HL-60 (cell line): ENCODE measurements at regions not wholly inside any gene's neighbourhood (a gene's known extent, or its start where the extent isn't known, plus 50 kb on each side); places are given as distances from the start of the nearest gene placed in this dataset.

Experiments
- CTCF ChIP-seq: IDR thresholded peaks from one replicate; pipeline ENCODE4 v1.5.1; 2011; ENCODE audit warnings: low read length, control low read depth, inconsistent platforms; ENCODE audit not compliant: insufficient read depth
- POLR2AphosphoS5 ChIP-seq: IDR thresholded peaks from 2 replicates; pipeline ENCODE4 v1.6.1; 2012; ENCODE audit warnings: low read depth
- REST ChIP-seq: IDR thresholded peaks from 2 replicates; pipeline ENCODE4 v1.6.1; 2012; ENCODE audit warnings: low read depth; ENCODE audit not compliant: insufficient replicate concordance
- SPI1 ChIP-seq: IDR thresholded peaks from 2 replicates; pipeline ENCODE4 v1.6.1; 2012; ENCODE audit warnings: low read depth, mild to moderate bottlenecking, borderline replicate concordance

- TF ChIP-seq CTCF (no peak), SPI1 (no peak), POLR2AphosphoS5 (no peak), REST (no peak)
These were observed 330.6 kb downstream of the ZSWIM6 start for GRCh38 chr5:61662670-61663069.
